GM12864 (cell line): ENCODE measurements at regions not wholly inside any gene's neighbourhood (a gene's known extent, or its start where the extent isn't known, plus 50 kb on each side); places are given as distances from the start of the nearest gene placed in this dataset.

Experiments used
- DNase-seq: peaks from one replicate; pipeline ENCODE4 v3.0.0-alpha.2; 2011; ENCODE audit warnings: low read depth
- H3K4me3 ChIP-seq: 2 replicates; pipeline ENCODE4 v1.5.1; 2011; ENCODE audit warnings: mild to moderate bottlenecking, low read depth, low read length, control low read depth
- TF ChIP-seq, protein P1 (sequence below): IDR thresholded peaks from 2 replicates; pipeline ENCODE4 v1.5.1; 2011; ENCODE audit warnings: low read depth, mild to moderate bottlenecking, moderate library complexity, low read length, control low read depth, inconsistent platforms; ENCODE audit errors: missing control alignments

DNA sequence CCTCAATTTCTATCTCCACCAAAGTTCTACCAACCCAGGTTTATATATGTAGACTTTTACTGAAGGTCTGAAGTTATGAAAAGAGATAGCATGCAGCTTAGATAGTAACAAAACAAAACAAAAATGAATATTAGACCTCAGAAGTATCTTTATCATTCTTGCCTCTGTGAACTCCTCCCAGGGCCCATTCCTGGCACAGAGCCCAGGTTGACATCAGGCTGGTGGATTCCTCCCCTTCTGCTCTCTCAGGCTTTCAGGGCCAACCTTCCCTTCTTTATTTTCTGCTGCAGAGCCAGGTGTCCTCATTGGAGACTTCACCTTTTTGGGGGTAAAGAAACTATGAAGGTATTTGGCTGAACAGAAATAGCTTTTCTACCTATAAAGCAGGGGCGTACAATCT is 112.8 kb upstream of the PITX2 start:
- H3K4me3 ChIP-seq, result no peak overlapping the region
- TF ChIP-seq, protein P1, sequence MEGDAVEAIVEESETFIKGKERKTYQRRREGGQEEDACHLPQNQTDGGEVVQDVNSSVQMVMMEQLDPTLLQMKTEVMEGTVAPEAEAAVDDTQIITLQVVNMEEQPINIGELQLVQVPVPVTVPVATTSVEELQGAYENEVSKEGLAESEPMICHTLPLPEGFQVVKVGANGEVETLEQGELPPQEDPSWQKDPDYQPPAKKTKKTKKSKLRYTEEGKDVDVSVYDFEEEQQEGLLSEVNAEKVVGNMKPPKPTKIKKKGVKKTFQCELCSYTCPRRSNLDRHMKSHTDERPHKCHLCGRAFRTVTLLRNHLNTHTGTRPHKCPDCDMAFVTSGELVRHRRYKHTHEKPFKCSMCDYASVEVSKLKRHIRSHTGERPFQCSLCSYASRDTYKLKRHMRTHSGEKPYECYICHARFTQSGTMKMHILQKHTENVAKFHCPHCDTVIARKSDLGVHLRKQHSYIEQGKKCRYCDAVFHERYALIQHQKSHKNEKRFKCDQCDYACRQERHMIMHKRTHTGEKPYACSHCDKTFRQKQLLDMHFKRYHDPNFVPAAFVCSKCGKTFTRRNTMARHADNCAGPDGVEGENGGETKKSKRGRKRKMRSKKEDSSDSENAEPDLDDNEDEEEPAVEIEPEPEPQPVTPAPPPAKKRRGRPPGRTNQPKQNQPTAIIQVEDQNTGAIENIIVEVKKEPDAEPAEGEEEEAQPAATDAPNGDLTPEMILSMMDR, result no peak
- no peak for DNase-seq

DNA sequence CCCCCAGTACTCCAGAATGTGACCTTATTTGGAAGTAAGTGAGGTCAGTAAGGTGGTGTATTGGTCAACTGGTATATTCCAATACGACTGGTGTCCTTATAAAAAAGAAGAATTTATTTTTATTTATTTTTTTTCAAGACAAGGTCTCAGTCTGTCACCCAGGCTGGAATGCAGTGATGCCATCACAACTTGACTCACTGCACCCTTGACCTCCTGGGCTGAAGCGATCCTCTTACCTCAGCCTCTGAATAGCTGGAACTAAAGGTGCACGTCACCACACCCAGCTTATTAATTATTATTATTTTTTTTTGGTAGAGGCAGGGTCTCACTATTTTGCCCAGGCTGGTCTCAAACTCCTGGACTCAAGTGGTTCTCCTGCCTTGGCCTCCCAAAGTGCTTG is 115.1 kb upstream of the PITX2 start:
- no peak for DNase-seq
- TF ChIP-seq, protein P1, result no peak
- H3K4me3 ChIP-seq, result no peak overlapping the region

DNA sequence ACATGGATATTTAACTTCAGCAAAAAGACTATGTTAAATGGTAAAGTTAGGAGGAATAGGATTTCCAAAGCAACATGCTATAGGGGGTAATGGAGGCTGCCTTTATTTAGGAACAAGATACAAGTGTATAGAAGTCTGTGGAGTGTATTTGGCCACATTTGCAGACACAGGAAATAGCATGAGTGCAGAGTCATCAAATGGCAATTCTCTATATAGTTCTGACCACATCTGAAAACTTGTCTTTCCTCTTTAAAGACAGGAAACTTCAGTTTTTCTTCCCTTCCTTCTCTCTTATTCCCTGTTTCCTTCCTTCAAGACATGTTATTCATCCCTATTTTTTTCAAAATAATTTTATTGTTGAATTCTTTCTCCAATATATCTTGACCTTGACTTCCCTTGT is 119.3 kb upstream of the PITX2 start:
- no peak for DNase-seq
- H3K4me3 ChIP-seq, result no peak overlapping the region
- TF ChIP-seq, protein P1, result no peak

DNA sequence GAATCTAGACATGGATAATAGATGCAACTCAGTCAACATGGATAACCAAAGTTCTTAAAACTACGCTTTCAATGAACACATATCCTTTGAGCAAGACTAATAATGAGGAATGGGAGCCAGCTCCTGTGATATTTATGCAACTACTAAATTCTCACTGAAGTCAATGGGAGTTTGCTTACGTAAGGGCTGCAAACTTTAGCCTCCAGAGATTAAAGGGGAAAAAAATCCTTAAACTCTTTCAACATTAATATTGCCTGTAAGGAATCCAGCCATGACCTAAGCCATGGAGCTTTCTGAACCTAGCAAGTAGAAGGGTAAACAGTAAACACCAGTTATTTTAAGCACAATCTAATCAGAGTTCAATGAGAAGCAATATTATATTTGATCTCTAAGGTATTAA is 125.2 kb upstream of the PITX2 start:
- TF ChIP-seq, protein P1, result no peak

DNA sequence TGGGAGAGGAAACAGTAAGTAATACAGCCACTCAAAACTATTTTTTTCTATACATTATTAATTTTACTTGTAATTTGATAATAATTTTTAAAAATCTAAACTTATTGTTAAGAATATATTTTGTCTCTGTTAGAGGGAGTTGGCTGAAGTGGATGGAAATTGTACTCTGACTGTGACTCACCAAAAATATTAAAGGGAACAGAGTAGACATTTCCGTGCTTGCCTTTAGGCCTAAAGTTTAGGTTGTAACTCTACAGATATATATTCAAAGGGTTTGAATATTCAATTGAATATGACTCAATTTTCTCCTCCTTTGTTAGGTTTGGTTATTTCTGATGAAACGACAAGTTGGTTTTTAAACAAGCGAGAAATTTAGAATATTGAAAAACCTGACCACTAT is 128.3 kb upstream of the PITX2 start:
- TF ChIP-seq, protein P1, result no peak
- H3K4me3 ChIP-seq, result no peak overlapping the region
- no peak for DNase-seq

More for the DNA sequence above, 125.2 kb upstream of the PITX2 start:
- no peak for DNase-seq
- no peak overlapping the region for H3K4me3 ChIP-seq

DNA sequence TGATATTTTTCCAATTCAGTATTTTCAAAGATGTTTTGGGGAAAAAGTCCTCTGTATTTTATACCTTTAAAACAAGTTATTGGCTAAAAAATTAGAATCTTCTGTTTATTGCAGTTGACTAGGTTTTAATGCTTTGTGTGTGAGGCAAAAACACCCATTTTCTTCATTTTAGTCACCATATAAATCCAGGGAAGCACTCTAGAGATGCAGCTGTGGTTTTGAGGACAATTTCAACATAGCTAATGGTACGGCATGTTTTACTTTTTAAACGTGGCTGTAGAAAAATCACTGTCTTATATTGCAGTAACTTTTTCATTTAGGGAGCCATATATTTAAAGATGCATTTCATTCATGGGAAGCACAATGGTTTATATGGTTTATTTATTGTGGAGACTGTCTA is 129.1 kb upstream of the PITX2 start:
- TF ChIP-seq, protein P1, result no peak
- no peak overlapping the region for H3K4me3 ChIP-seq
- no peak for DNase-seq

DNA sequence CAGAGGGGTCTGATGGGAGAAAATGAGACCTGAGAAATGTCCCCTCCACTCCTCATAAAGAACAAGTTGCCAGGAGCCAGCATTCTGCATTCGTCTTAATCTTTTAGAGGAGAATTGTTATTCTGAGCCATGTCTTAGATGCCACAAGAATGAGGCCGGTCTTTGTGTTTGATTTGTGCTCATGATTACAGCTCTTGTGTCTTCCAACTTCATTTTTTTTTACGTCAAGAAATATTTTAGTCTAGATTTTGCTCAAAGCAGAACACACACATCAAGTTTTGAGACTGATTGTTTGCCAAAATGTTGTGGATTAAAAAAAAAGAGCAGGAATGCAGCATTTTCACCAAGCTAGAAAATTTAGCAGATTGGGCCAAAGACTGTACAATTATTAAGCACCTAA is 130.6 kb upstream of the PITX2 start:
- no peak overlapping the region for H3K4me3 ChIP-seq
- TF ChIP-seq, protein P1, result no peak
- no peak for DNase-seq
